ENCODE measurements at regions not wholly inside any gene's neighbourhood (a gene's known extent, or its start where the extent isn't known, plus 50 kb on each side); places are given as distances from the start of the nearest gene placed in this dataset.

- Histone ChIP-seq H3K4me1 (no peaks in the 10 kb centered on the region), H3K9me3 (no peaks in the 10 kb centered on the region), H3K27ac (no peak overlapping the region), H3K4me3 (no peak overlapping the region), H3K4me2 (no peak overlapping the region)
- ChIA-PET CTCF (no interaction called here), POLR2A (no interaction called here)
- TF ChIP-seq TP53 (CRISPR knock-in tag; IDR thresholded peaks at IDR 0.05) = no peak
- no peak for TF ChIP-seq CTCF (IDR thresholded peaks at IDR 0.05)
- TF ChIP-seq HDAC2 (IDR thresholded peaks at IDR 0.05) = no peak
- no peak for TF ChIP-seq CEBPB (IDR thresholded peaks at IDR 0.05)
- TF ChIP-seq NR3C1 (IDR thresholded peaks at IDR 0.05) = no peak
- TF ChIP-seq JUNB (IDR thresholded peaks at IDR 0.05) = no peak
- TF ChIP-seq ATOH8 (CRISPR knock-in tag; IDR thresholded peaks at IDR 0.05; ENCODE audit: low read depth) = no peak
- TF ChIP-seq, protein P1, sequence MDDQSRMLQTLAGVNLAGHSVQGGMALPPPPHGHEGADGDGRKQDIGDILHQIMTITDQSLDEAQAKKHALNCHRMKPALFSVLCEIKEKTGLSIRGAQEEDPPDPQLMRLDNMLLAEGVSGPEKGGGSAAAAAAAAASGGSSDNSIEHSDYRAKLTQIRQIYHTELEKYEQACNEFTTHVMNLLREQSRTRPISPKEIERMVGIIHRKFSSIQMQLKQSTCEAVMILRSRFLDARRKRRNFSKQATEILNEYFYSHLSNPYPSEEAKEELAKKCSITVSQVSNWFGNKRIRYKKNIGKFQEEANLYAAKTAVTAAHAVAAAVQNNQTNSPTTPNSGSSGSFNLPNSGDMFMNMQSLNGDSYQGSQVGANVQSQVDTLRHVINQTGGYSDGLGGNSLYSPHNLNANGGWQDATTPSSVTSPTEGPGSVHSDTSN (IDR thresholded peaks at IDR 0.05) = no peak
- no peak for TF ChIP-seq HOXB13 (CRISPR knock-in tag; IDR thresholded peaks at IDR 0.05; ENCODE audit: low read depth)
- no peak for TF ChIP-seq ZSCAN20 (CRISPR knock-in tag; IDR thresholded peaks at IDR 0.05)
- no peak for TF ChIP-seq MAZ (IDR thresholded peaks at IDR 0.05; ENCODE audit: borderline replicate concordance, low read depth, low read length)
- TF ChIP-seq NFE2L2 (conservative IDR thresholded peaks at IDR 0.05; ENCODE audit: low read length) = no peak
- TF ChIP-seq CHD2 (IDR thresholded peaks at IDR 0.05; ENCODE audit: low read length, partially characterized antibody) = no peak
- TF ChIP-seq ESRRA (IDR thresholded peaks at IDR 0.05; ENCODE audit: borderline replicate concordance, low read length) = no peak
- TF ChIP-seq E2F6 (IDR thresholded peaks at IDR 0.05; ENCODE audit: borderline replicate concordance, low read depth) = no peak
- TF ChIP-seq ZC3H11A (IDR thresholded peaks at IDR 0.05) = no peak
- no peak for TF ChIP-seq TFCP2L1 (CRISPR knock-in tag; IDR thresholded peaks at IDR 0.05)
- no peak for TF ChIP-seq KDM5A (IDR thresholded peaks at IDR 0.05)
- DNase-seq (ENCODE audit: low read depth in 1 of 2, low spot score in 1 of 2) (no peak), FAIRE-seq (no peak), ATAC-seq (no peak)
- 4% methylated on average over 1 of the region's 1 CpG for WGBS (ENCODE audit: missing lambda C conversion rate)
Observed at GRCh38 chr11:109326781-109327180, 95.2 kb upstream of the C11orf87 start.

DNA sequence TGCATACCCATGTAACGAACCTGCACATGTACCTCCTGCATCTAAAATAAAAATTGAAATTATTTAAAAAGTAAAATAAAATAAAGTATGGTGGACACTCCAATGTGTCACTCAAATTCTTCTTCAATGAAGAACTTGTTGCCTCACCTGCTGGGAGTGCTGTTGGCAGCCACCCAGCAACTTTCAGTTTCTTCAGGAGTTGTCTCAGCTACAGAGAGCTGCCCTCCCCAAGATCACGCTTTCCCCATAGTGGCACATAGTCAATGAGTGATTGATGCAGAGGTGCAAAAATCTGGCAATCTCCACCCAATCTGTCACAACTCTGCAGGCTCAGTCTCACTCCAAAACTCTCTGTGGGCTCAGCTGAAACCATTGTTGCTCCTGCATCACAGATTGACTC is 92.3 kb upstream of the C11orf87 start:
- WGBS (ENCODE audit: missing lambda C conversion rate) = 18% methylated on average over 2 of the region's 2 CpGs
- CTCF ChIA-PET = no interaction called here
- ATAC-seq = no peak

DNA sequence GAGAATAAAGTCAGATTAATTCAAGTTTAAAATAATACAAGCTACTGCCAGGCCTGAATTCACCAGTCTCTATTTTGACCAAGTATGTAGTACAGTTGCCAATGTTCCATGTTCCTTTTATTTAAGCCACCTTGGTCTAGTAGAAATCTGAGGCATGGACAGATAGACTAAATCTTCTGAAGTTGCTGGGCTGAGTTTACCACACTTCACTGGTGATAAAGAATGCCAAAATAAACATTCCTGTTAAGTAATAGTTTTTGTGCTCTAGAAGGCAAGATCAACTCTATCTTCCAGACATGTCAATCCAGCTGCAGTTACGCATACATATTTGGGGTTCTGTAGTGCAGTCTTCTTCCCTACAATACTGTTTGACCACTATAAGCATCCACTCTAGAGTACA is 83.9 kb upstream of the C11orf87 start:
- ChIA-PET POLR2A (no interaction called here), CTCF (no interaction called here)
- no peaks in the 10 kb centered on the region for H3K4me1 ChIP-seq
- no peak overlapping the region for H3K4me2 ChIP-seq
- ATAC-seq (no peak), FAIRE-seq (no peak), DNase-seq (ENCODE audit: low read depth in 1 of 2, low spot score in 1 of 2) (no peak)
- no peaks in the 10 kb centered on the region for H3K9me3 ChIP-seq
- no peak overlapping the region for H3K27ac ChIP-seq
- H3K4me3 ChIP-seq = no peak overlapping the region
- WGBS (ENCODE audit: missing lambda C conversion rate) = 73% methylated on average over 1 of the region's 1 CpG
- no peak for TF ChIP-seq HEYL (CRISPR knock-in tag; IDR thresholded peaks at IDR 0.05)
- TF ChIP-seq GATA3 (IDR thresholded peaks at IDR 0.05; ENCODE audit: borderline replicate concordance) = no peak
- TF ChIP-seq ZSCAN20 (CRISPR knock-in tag; IDR thresholded peaks at IDR 0.05) = no peak
- TF ChIP-seq PHF8 (IDR thresholded peaks at IDR 0.05; ENCODE audit: borderline replicate concordance, low read depth) = no peak
- no peak for TF ChIP-seq POLR2A (IDR thresholded peaks at IDR 0.05; ENCODE audit: low read length)
- no peak for TF ChIP-seq NPAS2 (CRISPR knock-in tag; IDR thresholded peaks at IDR 0.05; ENCODE audit: borderline replicate concordance)
- no peak for TF ChIP-seq RNF2 (IDR thresholded peaks at IDR 0.05; ENCODE audit: borderline replicate concordance, low read depth)
- no peak for TF ChIP-seq ZFP36 (IDR thresholded peaks at IDR 0.05; ENCODE audit: borderline replicate concordance, partially characterized antibody)
- TF ChIP-seq CHD2 (IDR thresholded peaks at IDR 0.05; ENCODE audit: low read length, partially characterized antibody) = no peak
- no peak for TF ChIP-seq ZC3H11A (IDR thresholded peaks at IDR 0.05)
- TF ChIP-seq, protein P2, sequence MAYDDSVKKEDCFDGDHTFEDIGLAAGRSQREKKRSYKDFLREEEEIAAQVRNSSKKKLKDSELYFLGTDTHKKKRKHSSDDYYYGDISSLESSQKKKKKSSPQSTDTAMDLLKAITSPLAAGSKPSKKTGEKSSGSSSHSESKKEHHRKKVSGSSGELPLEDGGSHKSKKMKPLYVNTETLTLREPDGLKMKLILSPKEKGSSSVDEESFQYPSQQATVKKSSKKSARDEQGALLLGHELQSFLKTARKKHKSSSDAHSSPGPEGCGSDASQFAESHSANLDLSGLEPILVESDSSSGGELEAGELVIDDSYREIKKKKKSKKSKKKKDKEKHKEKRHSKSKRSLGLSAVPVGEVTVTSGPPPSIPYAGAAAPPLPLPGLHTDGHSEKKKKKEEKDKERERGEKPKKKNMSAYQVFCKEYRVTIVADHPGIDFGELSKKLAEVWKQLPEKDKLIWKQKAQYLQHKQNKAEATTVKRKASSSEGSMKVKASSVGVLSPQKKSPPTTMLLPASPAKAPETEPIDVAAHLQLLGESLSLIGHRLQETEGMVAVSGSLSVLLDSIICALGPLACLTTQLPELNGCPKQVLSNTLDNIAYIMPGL (CRISPR knock-in tag; IDR thresholded peaks at IDR 0.05; ENCODE audit: borderline replicate concordance) = no peak
- TF ChIP-seq CTCF (IDR thresholded peaks at IDR 0.05) = no peak
- no peak for TF ChIP-seq ZNF302 (CRISPR knock-in tag; IDR thresholded peaks at IDR 0.05)
- TF ChIP-seq SMC3 (IDR thresholded peaks at IDR 0.05) = no peak

More for the DNA sequence above, 92.3 kb upstream of the C11orf87 start:
- POLR2A ChIA-PET = no interaction called here
- DNase-seq (ENCODE audit: low read depth in 1 of 2, low spot score in 1 of 2) = no peak
- TF ChIP-seq ZSCAN20 (CRISPR knock-in tag; IDR thresholded peaks at IDR 0.05) = no peak
- Histone ChIP-seq H3K9me3 (no peaks in the 10 kb centered on the region), H3K4me1 (no peaks in the 10 kb centered on the region), H3K4me3 (no peak overlapping the region), H3K4me2 (no peak overlapping the region), H3K27ac (no peak overlapping the region)
- FAIRE-seq = no peak
